Mesenchymal stem cell (in vitro differentiated cells and primary cell): ENCODE measurements at regions not wholly inside any gene's neighbourhood (a gene's known extent, or its start where the extent isn't known, plus 50 kb on each side); places are given as distances from the start of the nearest gene placed in this dataset.
A peak's percentile ranks its signal among the peaks of the same experiment; 100 is the strongest.

Experiments used
- DNase-seq: peaks from one replicate; pipeline ENCODE4 v3.0.0-alpha.2; 2013
- H2AFZ ChIP-seq: one replicate; pipeline ENCODE4 v1.6.1; 2013; ENCODE audit warnings: low read depth, mild to moderate bottlenecking, control low read depth, inconsistent platforms, low read length, moderate library complexity
- H2AK5ac ChIP-seq: 2 replicates; pipeline ENCODE4 v1.6.1; 2013; ENCODE audit warnings: low read length, moderate library complexity, mild to moderate bottlenecking, inconsistent platforms; ENCODE audit not compliant: severe bottlenecking
- H2BK120ac ChIP-seq: one replicate; pipeline ENCODE4 v1.6.1; 2013; ENCODE audit warnings: low read depth, mild to moderate bottlenecking, inconsistent platforms, low read length, moderate library complexity
- H2BK12ac ChIP-seq, 2 experiments: one replicate each; pipeline ENCODE4 v1.6.1; 2013; ENCODE audit warnings: inconsistent platforms in 2 of 2, low read length in 2 of 2, mild to moderate bottlenecking in 2 of 2, moderate library complexity in 2 of 2, control low read depth in 1 of 2
- H2BK15ac ChIP-seq: one replicate; pipeline ENCODE4 v1.6.1; 2013; ENCODE audit warnings: mild to moderate bottlenecking, low read depth, inconsistent platforms; ENCODE audit not compliant: poor library complexity, severe bottlenecking
- H2BK5ac ChIP-seq: 2 replicates; pipeline ENCODE4 v1.6.1; 2013; ENCODE audit warnings: low read depth, mild to moderate bottlenecking, low read length, control low read depth, inconsistent platforms; ENCODE audit not compliant: poor library complexity, severe bottlenecking
- H3K14ac ChIP-seq, 2 experiments: one replicate each; pipeline ENCODE4 v1.6.1; 2013; ENCODE audit warnings: inconsistent platforms in 2 of 2, low read length in 2 of 2, control low read depth in 1 of 2, mild to moderate bottlenecking in 1 of 2, moderate library complexity in 1 of 2
- H3K18ac ChIP-seq, 2 experiments: one replicate each; pipeline ENCODE4 v1.6.1; 2013; ENCODE audit warnings: inconsistent platforms in 2 of 2, low read length in 2 of 2, control low read depth in 1 of 2, low read depth in 1 of 2, mild to moderate bottlenecking in 1 of 2
- H3K23ac ChIP-seq, 2 experiments: one replicate each; pipeline ENCODE4 v1.6.1; 2013; ENCODE audit warnings: inconsistent platforms in 2 of 2, low read length in 2 of 2, mild to moderate bottlenecking in 2 of 2, moderate library complexity in 2 of 2, control low read depth in 1 of 2
- H3K27ac ChIP-seq: 2 replicates; pipeline ENCODE4 v1.5.1; 2013; ENCODE audit warnings: mild to moderate bottlenecking, moderate library complexity, low read length, control low read depth, inconsistent platforms; ENCODE audit not compliant: poor library complexity, severe bottlenecking
- H3K27me3 ChIP-seq, 2 experiments: 2 replicates each; pipeline versions ENCODE4 v1.6.1 to v1.7.0; 2013; ENCODE audit warnings: low read length in 2 of 2, mild to moderate bottlenecking in 2 of 2, moderate library complexity in 2 of 2, control low read depth in 1 of 2, inconsistent platforms in 1 of 2; ENCODE audit not compliant: control insufficient read depth in 1 of 2, insufficient read depth in 1 of 2
- H3K36me3 ChIP-seq, 2 experiments: 2 replicates each; pipeline versions ENCODE4 v1.6.1 to v1.7.0; 2013; ENCODE audit warnings: low read length in 2 of 2, control low read depth in 1 of 2, inconsistent platforms in 1 of 2, low read depth in 1 of 2, mild to moderate bottlenecking in 1 of 2; ENCODE audit not compliant: insufficient read depth in 2 of 2, control insufficient read depth in 1 of 2
- H3K4ac ChIP-seq, 2 experiments: one replicate each; pipeline ENCODE4 v1.6.1; 2013; ENCODE audit warnings: inconsistent platforms in 2 of 2, low read length in 2 of 2, mild to moderate bottlenecking in 2 of 2, moderate library complexity in 2 of 2, control low read depth in 1 of 2, low read depth in 1 of 2
- H3K4me1 ChIP-seq: 2 replicates; pipeline ENCODE4 v1.6.1; 2013; ENCODE audit warnings: low read depth, low read length, control low read depth; ENCODE audit not compliant: control insufficient read depth, insufficient read depth
- H3K4me2 ChIP-seq: 2 replicates; pipeline ENCODE4 v1.6.1; 2013; ENCODE audit warnings: low read length, mild to moderate bottlenecking, inconsistent platforms; ENCODE audit not compliant: poor library complexity, severe bottlenecking
- H3K4me3 ChIP-seq, 2 experiments: 2 replicates each; pipeline versions ENCODE4 v1.5.1 to v1.7.0; 2013; ENCODE audit warnings: low read length in 2 of 2, mild to moderate bottlenecking in 2 of 2, control low read depth in 1 of 2, low read depth in 1 of 2; ENCODE audit not compliant: insufficient read depth in 1 of 2
- H3K79me1 ChIP-seq: replicated peaks from 2 replicates; pipeline ENCODE4 v1.6.1; 2013; ENCODE audit warnings: mild to moderate bottlenecking, control low read depth, low read length, inconsistent platforms; ENCODE audit not compliant: poor library complexity, severe bottlenecking
- H3K9ac ChIP-seq: 2 replicates; pipeline ENCODE4 v1.7.0; 2013; ENCODE audit warnings: mild to moderate bottlenecking, low read length, moderate library complexity
- H3K9me3 ChIP-seq: 2 replicates; pipeline ENCODE4 v1.7.0; 2013; ENCODE audit warnings: mild to moderate bottlenecking, low read length; ENCODE audit not compliant: control insufficient read depth
- H4K8ac ChIP-seq: one replicate; pipeline ENCODE4 v1.6.1; 2013; ENCODE audit warnings: inconsistent platforms, mild to moderate bottlenecking, low read length, moderate library complexity
- H4K91ac ChIP-seq: one replicate; pipeline ENCODE4 v1.6.1; 2013; ENCODE audit warnings: mild to moderate bottlenecking, low read length, inconsistent platforms
- WGBS: methylation state at CpG from one replicate; pipeline ENCODE4 v1.1.7; 2013; ENCODE audit warnings: mixed read lengths; 5-methylcytosine and 5-hydroxymethylcytosine counted together

DNA sequence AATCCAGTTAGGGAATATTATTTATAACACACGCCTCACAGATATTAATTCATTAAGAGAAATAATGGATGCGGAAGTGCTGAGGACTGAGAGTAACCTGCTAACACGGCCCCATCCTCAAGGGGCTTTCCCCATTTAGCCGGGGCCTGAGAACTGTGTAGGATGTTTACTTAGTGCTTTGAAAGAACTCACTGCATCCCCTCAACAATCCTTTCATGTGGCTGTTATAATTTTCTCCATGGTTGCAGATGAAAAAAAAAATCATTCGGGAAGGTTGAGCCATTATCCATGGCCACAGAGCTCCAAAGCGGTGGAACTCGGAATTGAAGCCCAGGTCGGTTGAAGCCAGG, 98.2 kb downstream of the ING1 start:
- no peak for DNase-seq
- no peak overlapping the region for H3K27ac ChIP-seq
- H2BK120ac ChIP-seq, result no peak overlapping the region
- no peak overlapping the region for H3K4ac ChIP-seq
- peak overlapping the region in 1 of 2 experiments; percentile 69 for H3K4me3 ChIP-seq
- peak overlapping the region; percentile 57 for H3K9ac ChIP-seq
- no peak overlapping the region for H3K14ac ChIP-seq
- H3K79me1 ChIP-seq, result no peaks in the 10 kb centered on the region
- H2BK5ac ChIP-seq, result no peak overlapping the region
- H4K91ac ChIP-seq, result no peak overlapping the region
- H3K9me3 ChIP-seq, result no peaks in the 10 kb centered on the region
- no peak overlapping the region for H2AK5ac ChIP-seq
- H3K23ac ChIP-seq, result no peak overlapping the region
- no peak overlapping the region for H2BK15ac ChIP-seq
- no peak overlapping the region for H2AFZ ChIP-seq
- H3K18ac ChIP-seq, result no peak overlapping the region
- H3K27me3 ChIP-seq, result peaks cover 3 to 22% of the 10 kb centered on the region in 2 experiments
- H4K8ac ChIP-seq, result no peak overlapping the region
- no peak overlapping the region for H2BK12ac ChIP-seq
- 91% methylated on average over 7 of the region's 8 CpGs for WGBS
- no peaks in the 10 kb centered on the region for H3K36me3 ChIP-seq
- peaks cover 2% of the 10 kb centered on the region for H3K4me1 ChIP-seq
- no peak overlapping the region for H3K4me2 ChIP-seq

DNA sequence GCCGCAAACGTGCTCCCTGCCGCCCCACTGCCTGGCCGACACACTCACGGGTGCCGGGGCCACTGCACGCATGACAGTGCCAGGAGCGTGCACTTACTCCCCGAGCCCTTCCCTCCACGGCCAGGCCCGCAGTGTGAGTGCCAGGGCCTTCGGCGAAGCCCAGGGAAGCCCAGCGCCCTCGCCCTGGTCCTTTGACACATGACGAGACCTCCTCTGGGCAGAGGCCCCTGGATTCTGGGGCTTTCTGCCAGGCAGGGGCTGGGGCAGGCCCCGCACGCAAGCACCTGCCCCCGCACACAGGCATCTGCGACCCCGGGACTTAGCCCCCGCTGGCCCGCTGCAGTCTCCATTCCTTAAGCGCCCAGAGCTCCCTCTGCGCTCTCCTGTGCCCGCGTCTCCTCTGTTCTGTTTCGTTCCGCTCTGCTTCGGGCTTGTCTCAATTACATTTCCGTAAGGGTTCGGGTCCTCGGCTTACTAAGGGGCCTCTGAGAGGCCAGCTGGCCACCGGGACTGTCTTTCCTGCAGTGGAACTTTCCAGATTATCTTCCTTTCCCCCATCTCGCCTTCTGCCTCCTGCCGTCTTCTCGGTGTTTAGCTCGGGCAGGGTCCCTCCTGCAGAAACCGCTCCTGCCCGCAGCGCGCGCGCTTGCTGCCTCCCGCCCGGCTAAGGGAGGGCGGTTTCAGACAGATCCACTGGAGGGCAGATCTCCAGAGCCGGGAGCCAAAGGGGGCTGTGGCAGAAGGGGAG, 98.8 kb downstream of the ING1 start:
- WGBS, result 49% methylated on average over 48 of the region's 48 CpGs
- Histone ChIP-seq H2BK120ac (no peak overlapping the region), H3K14ac (no peak overlapping the region), H3K9ac (peak overlapping the region; percentile 57), H3K27me3 (peaks cover 3 to 22% of the 10 kb centered on the region in 2 experiments), H4K91ac (no peak overlapping the region), H2BK15ac (no peak overlapping the region), H3K36me3 (no peaks in the 10 kb centered on the region), H3K9me3 (no peaks in the 10 kb centered on the region), H3K23ac (no peak overlapping the region), H3K27ac (no peak overlapping the region), H3K4me3 (peak overlapping the region in 1 of 2 experiments; percentile 69), H2AFZ (peak overlapping the region; percentile 36), H3K79me1 (no peaks in the 10 kb centered on the region), H4K8ac (peak overlapping the region; percentile 13), H2BK12ac (no peak overlapping the region), H3K4me2 (no peak overlapping the region), H3K4ac (no peak overlapping the region), H2BK5ac (no peak overlapping the region), H3K4me1 (peaks cover 2% of the 10 kb centered on the region), H2AK5ac (no peak overlapping the region), H3K18ac (no peak overlapping the region)
- no peak for DNase-seq

DNA sequence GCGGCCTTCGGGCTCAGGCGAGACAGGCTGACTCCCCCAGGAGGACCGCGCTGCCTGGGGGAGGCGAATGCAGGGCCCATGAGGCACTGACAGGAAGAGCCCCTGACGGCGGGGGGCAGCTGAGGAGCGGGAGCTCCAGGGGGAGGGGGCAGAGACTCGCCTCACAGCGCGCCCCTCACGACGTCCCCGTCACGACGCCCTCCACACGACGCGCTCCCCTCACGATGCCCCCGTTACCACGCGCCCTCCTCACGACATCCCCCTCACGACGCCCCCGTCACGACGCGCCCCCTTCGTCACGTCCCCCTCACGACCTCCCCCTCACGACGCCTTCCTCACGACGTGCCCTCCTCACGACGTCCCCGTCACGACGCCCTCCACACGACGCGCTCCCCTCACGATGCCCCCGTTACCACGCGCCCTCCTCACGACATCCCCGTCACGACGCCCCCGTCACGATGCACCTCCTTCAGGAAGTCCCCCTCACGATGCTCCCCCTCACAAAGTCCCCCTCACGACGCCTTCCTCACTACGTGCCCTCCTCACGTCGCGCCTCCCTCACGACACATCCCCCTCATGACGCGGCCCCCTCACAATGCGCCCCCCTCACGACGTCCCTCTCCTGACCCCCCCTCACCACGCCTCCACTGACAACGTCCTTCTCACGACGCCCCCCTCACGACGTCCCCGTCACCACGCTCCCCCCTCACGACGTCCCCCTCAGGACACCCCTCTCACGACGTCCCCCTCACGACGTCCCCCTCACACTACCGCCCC, 99.6 kb downstream of the ING1 start:
- H3K23ac ChIP-seq, result no peak overlapping the region
- peak overlapping the region in 1 of 2 experiments; percentile 5 for H3K18ac ChIP-seq
- H2BK120ac ChIP-seq, result no peak overlapping the region
- no peak overlapping the region for H3K4ac ChIP-seq
- H2BK15ac ChIP-seq, result no peak overlapping the region
- peaks cover 0 to 22% of the 10 kb centered on the region in 2 experiments for H3K27me3 ChIP-seq
- H3K4me1 ChIP-seq, result peaks cover 2% of the 10 kb centered on the region
- no peak overlapping the region for H3K27ac ChIP-seq
- peak overlapping the region; percentile 13 for H4K8ac ChIP-seq
- H4K91ac ChIP-seq, result no peak overlapping the region
- no peak for DNase-seq
- H3K36me3 ChIP-seq, result no peaks in the 10 kb centered on the region
- H3K79me1 ChIP-seq, result no peaks in the 10 kb centered on the region
- no peak overlapping the region for H3K14ac ChIP-seq
- H3K4me3 ChIP-seq, result peak overlapping the region in 1 of 2 experiments; percentile 69
- no peak overlapping the region for H3K4me2 ChIP-seq
- H2AFZ ChIP-seq, result peak overlapping the region; percentile 36
- H3K9ac ChIP-seq, result peak overlapping the region; percentile 57
- no peak overlapping the region for H2BK5ac ChIP-seq
- H2BK12ac ChIP-seq, result no peak overlapping the region
- H3K9me3 ChIP-seq, result no peaks in the 10 kb centered on the region
- H2AK5ac ChIP-seq, result no peak overlapping the region
- WGBS, result 92% methylated on average over 81 of the region's 84 CpGs
